KMS-11 (cell line): ENCODE measurements at regions not wholly inside any gene's neighbourhood (a gene's known extent, or its start where the extent isn't known, plus 50 kb on each side); places are given as distances from the start of the nearest gene placed in this dataset.

Experiments used
- H2AFZ ChIP-seq: fragments of 200-600 bp; sonication (generic); 2 replicates; pipeline ENCODE4 v1.6.1; 2016; ENCODE audit warnings: antibody characterized with exemption, mixed run types, low read depth
- H3K27ac ChIP-seq: fragments of 200-600 bp; sonication (generic); 2 replicates; pipeline ENCODE4 v1.6.1; 2016; ENCODE audit warnings: mild to moderate bottlenecking, mixed run types
- H3K27me3 ChIP-seq: fragments of 200-600 bp; sonication (generic); 2 replicates; pipeline ENCODE4 v1.6.1; 2017; ENCODE audit warnings: mild to moderate bottlenecking, low read depth, mixed run types, moderate library complexity; ENCODE audit not compliant: insufficient read depth
- H3K36me3 ChIP-seq: fragments of 200-600 bp; sonication (generic); 2 replicates; pipeline ENCODE4 v1.6.1; 2017; ENCODE audit warnings: mild to moderate bottlenecking, mixed run types; ENCODE audit not compliant: insufficient read depth
- H3K4me1 ChIP-seq: fragments of 200-600 bp; sonication (generic); 2 replicates; pipeline ENCODE4 v1.6.1; 2016; ENCODE audit warnings: mild to moderate bottlenecking, low read depth, mixed run types; ENCODE audit not compliant: poor library complexity, severe bottlenecking
- H3K4me2 ChIP-seq: fragments of 200-600 bp; sonication (generic); 2 replicates; pipeline ENCODE4 v1.7.0; 2016; ENCODE audit warnings: mild to moderate bottlenecking, mixed run types
- H3K4me3 ChIP-seq: fragments of 200-600 bp; sonication (generic); IDR thresholded peaks from 2 replicates; pipeline ENCODE4 v1.6.1; 2017; ENCODE audit warnings: low read depth, low read length, mixed read lengths; ENCODE audit not compliant: insufficient read depth
- H3K79me2 ChIP-seq: fragments of 200-600 bp; sonication (generic); 2 replicates; pipeline ENCODE4 v1.6.1; 2016; ENCODE audit warnings: low read depth, mixed run types; ENCODE audit not compliant: insufficient read depth
- H3K9ac ChIP-seq: fragments of 200-600 bp; sonication (generic); 2 replicates; pipeline ENCODE4 v1.6.1; 2016; ENCODE audit warnings: mild to moderate bottlenecking, mixed run types
- H4K20me1 ChIP-seq: fragments of 200-600 bp; sonication (generic); 2 replicates; pipeline ENCODE4 v1.6.1; 2016; ENCODE audit warnings: mild to moderate bottlenecking, mixed run types; ENCODE audit not compliant: insufficient read depth
- TF ChIP-seq, protein P1 (sequence below): fragments of 200-600 bp; sonication (generic); conservative IDR thresholded peaks from 2 replicates; pipeline ENCODE4 v1.6.1; 2017; ENCODE audit warnings: low read depth, mild to moderate bottlenecking, antibody characterized with exemption, low read length, moderate library complexity, mixed read lengths

DNA sequence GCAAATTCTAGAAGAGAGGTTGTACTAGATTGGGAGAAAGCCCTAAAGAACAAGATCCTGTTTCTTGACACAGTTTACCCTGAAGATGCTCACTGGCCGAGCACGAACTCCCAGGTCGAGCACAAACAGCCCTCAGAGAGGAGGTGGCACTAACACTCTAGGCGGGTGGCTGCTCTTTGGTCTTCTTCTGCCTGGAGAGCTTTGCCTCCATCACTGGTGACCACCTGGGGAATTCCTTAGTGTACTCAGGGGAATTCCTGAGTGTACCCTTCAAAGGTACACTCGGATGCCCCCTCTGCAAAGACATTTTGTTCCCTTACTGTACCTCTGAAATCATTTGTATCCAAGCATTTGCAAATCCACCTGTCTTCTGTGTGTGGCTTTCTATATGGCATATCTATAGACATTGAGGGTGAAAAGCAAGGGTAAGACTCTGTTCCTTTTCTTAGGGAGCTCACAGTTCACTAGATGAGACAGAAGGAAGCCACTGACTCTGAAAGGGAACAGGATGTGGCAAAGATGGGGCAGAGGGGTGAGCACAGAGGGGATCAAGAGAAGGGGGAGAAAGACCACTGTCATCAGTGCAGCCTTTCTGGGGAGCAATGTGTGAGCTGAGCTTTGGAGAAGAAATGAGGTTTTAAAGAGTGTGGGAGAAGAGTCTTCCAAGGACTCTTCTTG lies 124.3 kb downstream of the GPCPD1 start:
- Histone ChIP-seq H3K79me2 (no peaks in the 10 kb centered on the region), H4K20me1 (no peaks in the 10 kb centered on the region), H3K9ac (no peak overlapping the region), H2AFZ (no peak overlapping the region), H3K36me3 (no peaks in the 10 kb centered on the region), H3K27ac (no peak overlapping the region), H3K4me1 (no peaks in the 10 kb centered on the region), H3K27me3 (no peaks in the 10 kb centered on the region), H3K4me2 (no peak overlapping the region), H3K4me3 (no peak overlapping the region)
- TF ChIP-seq, protein P1, sequence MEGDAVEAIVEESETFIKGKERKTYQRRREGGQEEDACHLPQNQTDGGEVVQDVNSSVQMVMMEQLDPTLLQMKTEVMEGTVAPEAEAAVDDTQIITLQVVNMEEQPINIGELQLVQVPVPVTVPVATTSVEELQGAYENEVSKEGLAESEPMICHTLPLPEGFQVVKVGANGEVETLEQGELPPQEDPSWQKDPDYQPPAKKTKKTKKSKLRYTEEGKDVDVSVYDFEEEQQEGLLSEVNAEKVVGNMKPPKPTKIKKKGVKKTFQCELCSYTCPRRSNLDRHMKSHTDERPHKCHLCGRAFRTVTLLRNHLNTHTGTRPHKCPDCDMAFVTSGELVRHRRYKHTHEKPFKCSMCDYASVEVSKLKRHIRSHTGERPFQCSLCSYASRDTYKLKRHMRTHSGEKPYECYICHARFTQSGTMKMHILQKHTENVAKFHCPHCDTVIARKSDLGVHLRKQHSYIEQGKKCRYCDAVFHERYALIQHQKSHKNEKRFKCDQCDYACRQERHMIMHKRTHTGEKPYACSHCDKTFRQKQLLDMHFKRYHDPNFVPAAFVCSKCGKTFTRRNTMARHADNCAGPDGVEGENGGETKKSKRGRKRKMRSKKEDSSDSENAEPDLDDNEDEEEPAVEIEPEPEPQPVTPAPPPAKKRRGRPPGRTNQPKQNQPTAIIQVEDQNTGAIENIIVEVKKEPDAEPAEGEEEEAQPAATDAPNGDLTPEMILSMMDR: no peak

- Histone ChIP-seq H3K9ac (no peak overlapping the region), H4K20me1 (no peaks in the 10 kb centered on the region), H3K27me3 (no peaks in the 10 kb centered on the region), H3K4me1 (no peaks in the 10 kb centered on the region), H3K36me3 (no peaks in the 10 kb centered on the region), H2AFZ (no peak overlapping the region), H3K4me2 (no peak overlapping the region), H3K27ac (no peak overlapping the region), H3K79me2 (no peaks in the 10 kb centered on the region), H3K4me3 (no peak overlapping the region)
- TF ChIP-seq, protein P1: no peak
Observed at GRCh38 chr20:5484926-5485325, 125.9 kb downstream of the GPCPD1 start.

DNA sequence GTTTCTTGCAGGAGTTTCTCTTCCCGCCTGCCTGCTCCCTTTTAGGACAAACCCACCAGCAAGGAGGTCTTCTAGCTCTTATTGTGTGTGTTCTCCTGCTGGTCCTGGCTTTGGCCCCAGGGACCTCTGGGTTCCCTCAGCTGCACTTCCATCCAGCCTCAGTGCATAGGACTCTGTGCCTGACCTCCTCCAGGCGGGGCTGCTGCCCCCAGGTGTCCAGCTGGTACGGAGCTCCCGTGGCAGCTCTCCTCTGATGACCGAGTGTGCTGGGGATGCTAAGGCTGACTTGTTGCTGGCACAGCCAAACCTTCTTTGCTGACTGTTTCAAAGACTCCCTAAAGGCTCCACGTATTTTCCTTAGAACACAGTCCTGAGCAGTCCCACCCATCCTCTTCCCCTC lies 126.5 kb downstream of the GPCPD1 start:
- no peaks in the 10 kb centered on the region for H3K79me2 ChIP-seq
- no peak overlapping the region for H3K9ac ChIP-seq
- TF ChIP-seq, protein P1: no peak
- no peak overlapping the region for H3K27ac ChIP-seq
- no peaks in the 10 kb centered on the region for H3K27me3 ChIP-seq
- H3K36me3 ChIP-seq: no peaks in the 10 kb centered on the region
- H3K4me1 ChIP-seq: no peaks in the 10 kb centered on the region
- no peak overlapping the region for H2AFZ ChIP-seq
- no peak overlapping the region for H3K4me3 ChIP-seq
- no peaks in the 10 kb centered on the region for H4K20me1 ChIP-seq
- H3K4me2 ChIP-seq: no peak overlapping the region

DNA sequence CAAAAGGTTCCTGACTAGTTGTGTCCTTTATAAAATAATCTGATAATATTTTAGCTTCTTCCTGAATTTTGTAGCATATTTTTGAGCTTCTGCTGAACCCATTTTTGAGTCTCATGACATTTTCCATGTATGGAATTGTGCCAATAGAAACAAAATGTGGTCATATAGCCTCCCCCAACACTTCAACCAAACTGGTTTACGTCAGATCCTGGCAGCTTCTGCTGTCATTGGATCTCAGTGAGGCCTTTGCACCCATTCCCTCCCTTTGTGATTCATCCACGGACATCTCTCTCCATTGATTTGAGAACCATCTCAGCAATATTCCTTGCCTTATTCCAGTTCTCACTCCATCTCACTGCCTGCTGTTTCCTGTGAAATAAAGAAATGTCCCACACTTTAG lies 128.0 kb downstream of the GPCPD1 start:
- H4K20me1 ChIP-seq: no peaks in the 10 kb centered on the region
- H3K36me3 ChIP-seq: no peaks in the 10 kb centered on the region
- no peak overlapping the region for H2AFZ ChIP-seq
- no peaks in the 10 kb centered on the region for H3K4me1 ChIP-seq
- no peak overlapping the region for H3K4me3 ChIP-seq
- no peak overlapping the region for H3K27ac ChIP-seq
- no peak overlapping the region for H3K9ac ChIP-seq
- H3K4me2 ChIP-seq: no peak overlapping the region
- H3K27me3 ChIP-seq: no peaks in the 10 kb centered on the region
- H3K79me2 ChIP-seq: no peaks in the 10 kb centered on the region
- TF ChIP-seq, protein P1: no peak
